B cell (primary cell): ENCODE measurements at regions not wholly inside any gene's neighbourhood (a gene's known extent, or its start where the extent isn't known, plus 50 kb on each side); places are given as distances from the start of the nearest gene placed in this dataset.

Experiments used
- ATAC-seq: fragments of 200-7000 bp; cut with Tn5 transposase; one replicate; pipeline ENCODE4 v1.10.0; 2021; ENCODE audit warnings: low read depth, mild to moderate bottlenecking, moderate number of reproducible peaks, moderate library complexity
- CTCF ChIA-PET: fragments of 350-600 bp; sonication (Branson Sonifier 250); formaldehyde crosslinking; loops from one replicate; lab custom pipeline; 2021; ENCODE audit warnings: antibody characterized with exemption, inconsistent platforms; lab: Charles Lee
- POLR2A ChIA-PET: fragments of 350-600 bp; sonication (Branson Sonifier 250); formaldehyde crosslinking; loops from one replicate; lab custom pipeline; 2021; ENCODE audit warnings: antibody characterized with exemption; lab: Charles Lee
- DNase-seq: peaks from one replicate; pipeline ENCODE4 v3.0.0; 2013
- H2AFZ ChIP-seq: 2 replicates; pipeline ENCODE4 v1.6.1; 2012; ENCODE audit warnings: mild to moderate bottlenecking, low read depth, low read length; ENCODE audit not compliant: insufficient read depth, poor library complexity, severe bottlenecking
- H3K27ac ChIP-seq, 2 donors: 1 replicate in 1 of 2; 2 replicates in 1 of 2; pipeline ENCODE4 v1.5.1; 2012 to 2013; ENCODE audit warnings: low read length in 2 of 2, mild to moderate bottlenecking in 2 of 2, moderate library complexity in 1 of 2
- H3K27me3 ChIP-seq, 4 experiments: fragments of 200-600 bp in 1 of 4; sonication (generic) in 1 of 4; replicated peaks in 1 of 4; 1 replicate in 2 of 4; 2 replicates in 2 of 4; pipeline versions ENCODE4 v1.6.1 to v1.7.0; 2013 to 2016; ENCODE audit warnings: low read length in 3 of 4, mild to moderate bottlenecking in 2 of 4, mixed read lengths in 1 of 4, moderate library complexity in 1 of 4; ENCODE audit not compliant: insufficient read depth in 4 of 4, control insufficient read depth in 3 of 4; ENCODE audit errors: control extremely low read depth in 1 of 4
- H3K36me3 ChIP-seq, 2 experiments: replicated peaks in 1 of 2; 1 replicate in 1 of 2; 2 replicates in 1 of 2; pipeline versions ENCODE4 v1.6.1 to v1.7.1; 2013; ENCODE audit warnings: low read length in 1 of 2; ENCODE audit not compliant: insufficient read depth in 2 of 2, control insufficient read depth in 1 of 2; ENCODE audit errors: control extremely low read depth in 1 of 2, extremely low read depth in 1 of 2
- H3K4me1 ChIP-seq, 2 donors: fragments of 200-600 bp in 1 of 2; sonication (generic) in 1 of 2; 1 replicate in 1 of 2; 2 replicates in 1 of 2; pipeline versions ENCODE4 v1.5.1 to v1.6.1; 2013 to 2017; ENCODE audit warnings: low read length in 2 of 2; ENCODE audit not compliant: control insufficient read depth in 2 of 2, insufficient read depth in 2 of 2
- H3K4me2 ChIP-seq: replicated peaks from 2 replicates; pipeline ENCODE3; 2012; ENCODE audit warnings: mild to moderate bottlenecking, low read depth, low read length; ENCODE audit not compliant: poor library complexity, severe bottlenecking
- H3K4me3 ChIP-seq, 5 experiments: fragments of 200-600 bp in 1 of 5; sonication (generic) in 1 of 5; 1 replicate in 3 of 5; 2 replicates in 2 of 5; pipeline versions ENCODE4 v1.5.1 to v1.7.0; 2011 to 2016; ENCODE audit warnings: low read length in 4 of 5, mild to moderate bottlenecking in 4 of 5, low read depth in 2 of 5, control low read depth in 1 of 5, moderate library complexity in 1 of 5; ENCODE audit not compliant: insufficient read depth in 1 of 5; ENCODE audit errors: control extremely low read depth in 1 of 5, extremely low read depth in 1 of 5
- H3K79me2 ChIP-seq: fragments of 200-600 bp; sonication (generic); one replicate; pipeline ENCODE4 v1.6.0; 2016; ENCODE audit warnings: low read length; ENCODE audit not compliant: control insufficient read depth, insufficient read depth
- H3K9ac ChIP-seq: fragments of 200-600 bp; sonication (generic); 2 replicates; pipeline ENCODE4 v1.6.1; 2017; ENCODE audit warnings: mild to moderate bottlenecking, low read length, moderate library complexity
- H3K9me3 ChIP-seq, 3 donors: one replicate each; pipeline versions ENCODE4 v1.6.1 to v1.7.1; 2013; ENCODE audit warnings: low read length in 2 of 3; ENCODE audit not compliant: control insufficient read depth in 2 of 3, insufficient read depth in 1 of 3; ENCODE audit errors: control extremely low read depth in 1 of 3
- H4K20me1 ChIP-seq: 2 replicates; pipeline ENCODE4 v1.6.0; 2012; ENCODE audit warnings: mild to moderate bottlenecking, low read length; ENCODE audit not compliant: insufficient read depth, control insufficient read depth, poor library complexity, severe bottlenecking
- H3K27ac Mint-ChIP-seq: one replicate; pipeline ENCODE4 v1.8.0; 2021; ENCODE audit warnings: mixed read lengths
- H3K27me3 Mint-ChIP-seq: one replicate; pipeline ENCODE4 v1.8.0; 2021; ENCODE audit warnings: mixed read lengths
- H3K4me1 Mint-ChIP-seq: one replicate; pipeline ENCODE4 v1.8.0; 2021; ENCODE audit warnings: mixed read lengths
- H3K4me3 Mint-ChIP-seq: one replicate; pipeline ENCODE4 v1.8.0; 2021; ENCODE audit warnings: mixed read lengths
- H3K9me3 Mint-ChIP-seq: one replicate; pipeline ENCODE4 v1.8.0; 2022; ENCODE audit warnings: mixed read lengths; ENCODE audit not compliant: insufficient read depth
- CTCF ChIP-seq: fragments of 200-600 bp; IDR thresholded peaks from one replicate; pipeline ENCODE4 v1.8.0; 2022; ENCODE audit warnings: antibody characterized with exemption, mild to moderate bottlenecking
- EZH2 ChIP-seq: IDR thresholded peaks from 2 replicates; pipeline ENCODE4 v1.6.1; 2012; ENCODE audit warnings: borderline replicate concordance, low read depth, mild to moderate bottlenecking, moderate library complexity, low read length; ENCODE audit not compliant: insufficient read depth, poor library complexity, severe bottlenecking
- WGBS: methylation state at CpG from one replicate; pipeline ENCODE4 v1.1.5; 2013; ENCODE audit warnings: missing lambda C conversion rate; ENCODE audit not compliant: insufficient coverage; 5-methylcytosine and 5-hydroxymethylcytosine counted together
- intact Hi-C: fragments of 100-400 bp; cut with micrococcal nuclease; formaldehyde crosslinking; loops from one replicate; pipeline ENCODE4 v1.10.0; 2022

- Mint-ChIP-seq H3K4me1 (no peaks in the 10 kb centered on the region), H3K9me3 (no peaks in the 10 kb centered on the region), H3K4me3 (no peak overlapping the region), H3K27ac (no peak overlapping the region), H3K27me3 (no peaks in the 10 kb centered on the region)
- Histone ChIP-seq H3K4me1 (no peaks in the 10 kb centered on the region), H3K27ac (no peak overlapping the region), H2AFZ (no peak overlapping the region), H3K27me3 (no peaks in the 10 kb centered on the region), H3K9me3 (no peaks in the 10 kb centered on the region), H3K36me3 (no peaks in the 10 kb centered on the region), H3K9ac (no peak overlapping the region), H3K4me2 (no peak overlapping the region), H3K79me2 (no peaks in the 10 kb centered on the region), H4K20me1 (no peaks in the 10 kb centered on the region), H3K4me3 (no peak overlapping the region)
- POLR2A ChIA-PET: no interaction called here
- no CpG with 5 or more reads among the region's 1 CpG for WGBS
- ATAC-seq: no peak
- CTCF ChIA-PET: no interaction called here
- no peak for TF ChIP-seq CTCF
- TF ChIP-seq EZH2: no peak
- DNase-seq: no peak
- intact Hi-C loops: no loop called here
These were observed 187.8 kb upstream of the HMGA2 start for GRCh38 chr12:65636436-65636835.

- ChIA-PET POLR2A (no interaction called here), CTCF (no interaction called here)
- ATAC-seq: no peak
- TF ChIP-seq CTCF (no peak), EZH2 (no peak)
- Histone ChIP-seq H3K36me3 (no peaks in the 10 kb centered on the region), H3K4me1 (no peaks in the 10 kb centered on the region), H3K4me2 (no peak overlapping the region), H3K79me2 (no peaks in the 10 kb centered on the region), H3K4me3 (no peak overlapping the region), H2AFZ (no peak overlapping the region), H3K27me3 (no peaks in the 10 kb centered on the region), H4K20me1 (no peaks in the 10 kb centered on the region), H3K9ac (no peak overlapping the region), H3K9me3 (no peaks in the 10 kb centered on the region), H3K27ac (no peak overlapping the region)
- Mint-ChIP-seq H3K9me3 (no peaks in the 10 kb centered on the region), H3K27ac (no peak overlapping the region), H3K4me3 (no peak overlapping the region), H3K4me1 (no peaks in the 10 kb centered on the region), H3K27me3 (no peaks in the 10 kb centered on the region)
- no CpG with 5 or more reads among the region's 2 CpGs for WGBS
- intact Hi-C loops: no loop called here
- DNase-seq: no peak
These were observed 187.1 kb upstream of the HMGA2 start for GRCh38 chr12:65637150-65637549.
